ENCODE measurements at regions not wholly inside any gene's neighbourhood (a gene's known extent, or its start where the extent isn't known, plus 50 kb on each side); places are given as distances from the start of the nearest gene placed in this dataset.

GRCh38 chr11:92909214-92909613 is 60.2 kb upstream of the MTNR1B start:
- DNase-seq (ENCODE audit: low spot score), result no peak
- no peak for TF ChIP-seq CTCF (IDR thresholded peaks at IDR 0.05; ENCODE audit: extremely low read depth, missing control alignments)

GRCh38 chr11:92911478-92911877 is 58.0 kb upstream of the MTNR1B start:
- DNase-seq (ENCODE audit: low spot score), result no peak

GRCh38 chr11:92915551-92915950 is 53.9 kb upstream of the MTNR1B start:
- no peak for DNase-seq (ENCODE audit: low spot score)
- no peak for TF ChIP-seq CTCF (IDR thresholded peaks at IDR 0.05; ENCODE audit: extremely low read depth, missing control alignments)

More at GRCh38 chr11:92911478-92911877, 58.0 kb upstream of the MTNR1B start:
- TF ChIP-seq CTCF (IDR thresholded peaks at IDR 0.05; ENCODE audit: extremely low read depth, missing control alignments), result no peak

- no peak for DNase-seq (ENCODE audit: low spot score)
- no peak for TF ChIP-seq CTCF (IDR thresholded peaks at IDR 0.05; ENCODE audit: extremely low read depth, missing control alignments)
Measured at GRCh38 chr11:92916299-92916698, 53.2 kb upstream of the MTNR1B start.

GRCh38 chr11:92917927-92918326 is 51.5 kb upstream of the MTNR1B start:
- TF ChIP-seq CTCF (IDR thresholded peaks at IDR 0.05; ENCODE audit: extremely low read depth, missing control alignments), result no peak
- DNase-seq (ENCODE audit: low spot score), result no peak

GRCh38 chr11:92919048-92919447 is 50.4 kb upstream of the MTNR1B start:
- no peak for DNase-seq (ENCODE audit: low spot score)
- no peak for TF ChIP-seq CTCF (IDR thresholded peaks at IDR 0.05; ENCODE audit: extremely low read depth, missing control alignments)
